Neural cell (in vitro differentiated cells): ENCODE measurements at regions not wholly inside any gene's neighbourhood (a gene's known extent, or its start where the extent isn't known, plus 50 kb on each side); places are given as distances from the start of the nearest gene placed in this dataset.

Experiments used
- CTCF ChIP-seq: fragments of 450-650 bp; IDR thresholded peaks from 2 replicates; pipeline ENCODE4 v1.5.1; 2014; ENCODE audit warnings: antibody characterized with exemption, mild to moderate bottlenecking, moderate library complexity; ENCODE audit not compliant: poor library complexity, severe bottlenecking
- EP300 ChIP-seq: fragments of 450-650 bp; conservative IDR thresholded peaks from 2 replicates; pipeline ENCODE4 v1.6.1; 2014; ENCODE audit warnings: antibody characterized with exemption, mild to moderate bottlenecking, moderate library complexity; ENCODE audit not compliant: poor library complexity, severe bottlenecking
- EZH2 ChIP-seq: fragments of 200-600, 300-800 bp; shearing (Covaris generic), sonication (generic); IDR thresholded peaks from 2 replicates; pipeline ENCODE4 v1.6.1; 2014; ENCODE audit warnings: antibody characterized with exemption, low read length, borderline replicate concordance, mild to moderate bottlenecking; ENCODE audit not compliant: insufficient read depth, poor library complexity, severe bottlenecking
- MXI1 ChIP-seq: fragments of 450-650 bp; conservative IDR thresholded peaks from 2 replicates; pipeline ENCODE4 v1.6.1; 2014; ENCODE audit warnings: antibody characterized with exemption, mild to moderate bottlenecking; ENCODE audit not compliant: poor library complexity, severe bottlenecking
- POLR2AphosphoS5 ChIP-seq: IDR thresholded peaks from 2 replicates; pipeline ENCODE4 v1.6.1; 2012
- RAD21 ChIP-seq: fragments of 450-650 bp; conservative IDR thresholded peaks from 2 replicates; pipeline ENCODE4 v1.6.1; 2014; ENCODE audit warnings: antibody characterized with exemption, mild to moderate bottlenecking, moderate library complexity
- REST ChIP-seq: IDR thresholded peaks from 2 replicates; pipeline ENCODE4 v1.6.1; 2012; ENCODE audit warnings: borderline replicate concordance
- SMC3 ChIP-seq: fragments of 450-650 bp; conservative IDR thresholded peaks from 2 replicates; pipeline ENCODE4 v1.6.1; 2014; ENCODE audit warnings: antibody characterized with exemption, mild to moderate bottlenecking, moderate library complexity; ENCODE audit not compliant: poor library complexity
- TAF1 ChIP-seq: IDR thresholded peaks from 2 replicates; pipeline ENCODE4 v1.6.1; 2012; ENCODE audit warnings: low read depth

GRCh38 chr3:461006-461405, 264.4 kb downstream of the CHL1 start:
- TF ChIP-seq CTCF (no peak), REST (no peak), EZH2 (no peak), RAD21 (no peak), MXI1 (no peak), POLR2AphosphoS5 (no peak), EP300 (no peak), TAF1 (no peak), SMC3 (no peak)
